PFSK-1 (cell line): ENCODE measurements at regions not wholly inside any gene's neighbourhood (a gene's known extent, or its start where the extent isn't known, plus 50 kb on each side); places are given as distances from the start of the nearest gene placed in this dataset.

Source experiments
- POLR2AphosphoS5 ChIP-seq: IDR thresholded peaks from 2 replicates; pipeline ENCODE4 v1.6.1; 2012; ENCODE audit warnings: low read depth, mild to moderate bottlenecking, control low read depth, low read length, moderate library complexity
- SIN3A ChIP-seq: IDR thresholded peaks from 2 replicates; pipeline ENCODE4 v1.6.1; 2012; ENCODE audit warnings: mild to moderate bottlenecking, low read length, moderate library complexity, borderline replicate concordance; ENCODE audit not compliant: insufficient read depth

DNA sequence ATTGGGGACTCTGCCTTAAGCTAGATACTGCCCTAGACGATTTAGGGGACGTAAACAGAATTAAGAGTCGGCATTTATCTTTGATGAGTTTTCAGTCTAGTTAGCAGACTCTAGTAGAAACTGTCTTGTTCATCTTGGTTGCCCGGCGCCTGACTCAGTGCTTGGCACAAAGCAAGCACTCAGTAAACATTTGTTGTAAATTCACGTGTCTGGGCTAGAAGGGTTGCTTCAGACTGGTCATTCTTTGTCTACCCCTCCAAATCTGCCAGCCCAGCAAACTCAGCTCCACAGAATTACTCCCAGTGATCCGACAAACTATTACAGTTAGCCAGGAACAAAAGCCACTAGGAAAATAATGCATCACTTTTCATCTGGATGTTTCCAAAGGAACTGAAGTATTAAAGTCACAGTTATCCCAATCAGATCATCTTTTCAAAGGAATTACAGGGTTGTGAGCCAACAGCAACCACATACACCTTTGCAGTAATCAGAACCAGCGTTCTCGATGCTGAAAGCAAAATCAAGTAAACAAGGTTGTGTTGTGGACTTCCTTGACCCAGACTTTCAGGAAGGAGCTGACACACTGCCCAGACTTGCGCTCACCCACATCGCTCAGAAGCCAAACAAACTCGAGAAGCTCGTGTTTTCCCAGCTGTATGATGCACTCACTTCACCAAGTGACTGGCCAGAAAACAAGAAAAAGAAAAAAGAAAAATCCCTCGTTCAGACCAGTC, 66.5 kb upstream of the GADD45A start:
- TF ChIP-seq POLR2AphosphoS5: no peak
- no peak; the same call in 1 of the 2 replicates for TF ChIP-seq SIN3A
